A204.1 (cell line): ENCODE measurements at regions not wholly inside any gene's neighbourhood (a gene's known extent, or its start where the extent isn't known, plus 50 kb on each side); places are given as distances from the start of the nearest gene placed in this dataset.

Source experiments
- FAIRE-seq: peaks from 2 replicates; lab custom pipeline; 2012; peaks lifted over from hg19 to GRCh38; lab: Jason Lieb, UNC

- FAIRE-seq = no peak
Measured at GRCh38 chr2:145168091-145168490, 648.2 kb upstream of the ZEB2 start.

GRCh38 chr2:145166731-145167302 is 646.9 kb upstream of the ZEB2 start:
- FAIRE-seq = no peak

GRCh38 chr2:145161656-145162055 is 641.7 kb upstream of the ZEB2 start:
- FAIRE-seq = no peak

- no peak for FAIRE-seq
Measured at GRCh38 chr2:145160855-145161254, 640.9 kb upstream of the ZEB2 start.

GRCh38 chr2:145159676-145160075 is 639.8 kb upstream of the ZEB2 start:
- FAIRE-seq = no peak

GRCh38 chr2:145157741-145158591 is 638.0 kb upstream of the ZEB2 start:
- no peak for FAIRE-seq

- no peak for FAIRE-seq
Measured at GRCh38 chr2:145157036-145157675, 637.2 kb upstream of the ZEB2 start.

GRCh38 chr2:145156199-145156598 is 636.3 kb upstream of the ZEB2 start:
- FAIRE-seq = no peak

GRCh38 chr2:145155196-145155595 is 635.3 kb upstream of the ZEB2 start:
- FAIRE-seq = no peak

- FAIRE-seq = no peak
Measured at GRCh38 chr2:145154731-145155130, 634.8 kb upstream of the ZEB2 start.

- FAIRE-seq = no peak
Measured at GRCh38 chr2:145146691-145147090, 626.8 kb upstream of the ZEB2 start.

- no peak for FAIRE-seq
Measured at GRCh38 chr2:145144131-145144728, 624.3 kb upstream of the ZEB2 start.

- FAIRE-seq = no peak
Measured at GRCh38 chr2:145141981-145142380, 622.1 kb upstream of the ZEB2 start.

- no peak for FAIRE-seq
Measured at GRCh38 chr2:145140658-145141057, 620.7 kb upstream of the ZEB2 start.

- no peak for FAIRE-seq
Measured at GRCh38 chr2:145138626-145139025, 618.7 kb upstream of the ZEB2 start.

- FAIRE-seq = no peak
Measured at GRCh38 chr2:145137901-145138300, 618.0 kb upstream of the ZEB2 start.

GRCh38 chr2:145137211-145137610 is 617.3 kb upstream of the ZEB2 start:
- no peak for FAIRE-seq

GRCh38 chr2:145136702-145137101 is 616.8 kb upstream of the ZEB2 start:
- no peak for FAIRE-seq

- FAIRE-seq = no peak
Measured at GRCh38 chr2:145126146-145126545, 606.2 kb upstream of the ZEB2 start.

- no peak for FAIRE-seq
Measured at GRCh38 chr2:145124085-145124484, 604.2 kb upstream of the ZEB2 start.

- FAIRE-seq = no peak
Measured at GRCh38 chr2:145123606-145124005, 603.7 kb upstream of the ZEB2 start.

- FAIRE-seq = no peak
Measured at GRCh38 chr2:145119225-145119624, 599.3 kb upstream of the ZEB2 start.
